Omental fat pad (tissue), 3 donors: ENCODE measurements at regions not wholly inside any gene's neighbourhood (a gene's known extent, or its start where the extent isn't known, plus 50 kb on each side); places are given as distances from the start of the nearest gene placed in this dataset.
"Not testable (repeated sequence)": the region's sequence is repeated elsewhere in the genome, so short reads cannot be mapped to it uniquely, and the experiment has no call there.

Experiments used
- ATAC-seq: fragments of 150-250 bp; one replicate; pipeline ENCODE4 v1.9.1; 2016; ENCODE audit warnings: mild to moderate bottlenecking, moderate library complexity; ENCODE audit not compliant: low FRiP score
- DNase-seq: peaks from one replicate; pipeline ENCODE4 v3.0.0-alpha.2; 2019; ENCODE audit warnings: low spot score
- CTCF ChIP-seq, 3 donors: fragments of 450-650 bp; IDR thresholded peaks; one replicate each; pipeline ENCODE4 v1.5.1; 2016 to 2017; ENCODE audit warnings: antibody characterized with exemption in 3 of 3, mild to moderate bottlenecking in 3 of 3, moderate library complexity in 2 of 3

- ATAC-seq (no peak), DNase-seq (no peak)
- no peak for TF ChIP-seq CTCF (IDR thresholded peaks at IDR 0.05)
Measured at GRCh38 chr6:47180633-47181032, 129.1 kb downstream of the TNFRSF21 start.

- no peak for ATAC-seq
- no peak for TF ChIP-seq CTCF (IDR thresholded peaks at IDR 0.05)
- DNase-seq, result no peak
Measured at GRCh38 chr6:47179286-47179685, 130.4 kb downstream of the TNFRSF21 start.

- ATAC-seq (no peak), DNase-seq (no peak)
- TF ChIP-seq CTCF (IDR thresholded peaks at IDR 0.05), result no peak
Measured at GRCh38 chr6:47175656-47176055, 133.5 kb upstream of the ADGRF1 start.

- DNase-seq, result no peak
- ATAC-seq, result no peak
- TF ChIP-seq CTCF (IDR thresholded peaks at IDR 0.05), result no peak
Measured at GRCh38 chr6:47174502-47175023, 132.4 kb upstream of the ADGRF1 start.

- not testable (repeated sequence) for DNase-seq, ATAC-seq
Measured at GRCh38 chr6:47174063-47174462, 131.9 kb upstream of the ADGRF1 start.

- ATAC-seq, DNase-seq: not testable (repeated sequence)
Measured at GRCh38 chr6:47173145-47173544, 131.0 kb upstream of the ADGRF1 start.

GRCh38 chr6:47170617-47170947 lies 128.4 kb upstream of the ADGRF1 start:
- ATAC-seq, result no peak
- DNase-seq, result no peak

More at GRCh38 chr6:47170617-47170947, 128.4 kb upstream of the ADGRF1 start:
- TF ChIP-seq CTCF (IDR thresholded peaks at IDR 0.05), result no peak
